CD4-positive, alpha-beta T cell (primary cell): ENCODE measurements at regions not wholly inside any gene's neighbourhood (a gene's known extent, or its start where the extent isn't known, plus 50 kb on each side); places are given as distances from the start of the nearest gene placed in this dataset.

Source experiments
- ATAC-seq: fragments of 200-7000 bp; cut with Tn5 transposase; one replicate; pipeline ENCODE4 v1.10.0; 2022; ENCODE audit warnings: mild to moderate bottlenecking; ENCODE audit not compliant: poor library complexity
- CTCF ChIA-PET: fragments of 350-600 bp; sonication (Branson Sonifier 250); formaldehyde crosslinking; loops from one replicate; lab custom pipeline; 2021; ENCODE audit warnings: antibody characterized with exemption, inconsistent platforms; lab: Charles Lee
- POLR2A ChIA-PET: fragments of 350-600 bp; sonication (Branson Sonifier 250); formaldehyde crosslinking; loops from one replicate; lab custom pipeline; 2021; ENCODE audit warnings: antibody characterized with exemption, inconsistent platforms; lab: Charles Lee
- DNase-seq, 14 experiments: peaks; one replicate each; pipeline ENCODE4 v3.0.0-alpha.2; 2013 to 2020; ENCODE audit warnings: mixed read lengths in 2 of 14
- H3K27ac ChIP-seq, 2 donors: one replicate each; pipeline versions ENCODE4 v1.5.1 to v1.7.0; 2013; ENCODE audit warnings: low read length in 2 of 2, low read depth in 1 of 2, mild to moderate bottlenecking in 1 of 2
- H3K27me3 ChIP-seq, 2 experiments: 1 replicate in 1 of 2; 2 replicates in 1 of 2; pipeline versions ENCODE4 v1.6.1 to v1.7.0; 2013; ENCODE audit warnings: low read length in 2 of 2, control low read depth in 1 of 2, mild to moderate bottlenecking in 1 of 2, moderate library complexity in 1 of 2; ENCODE audit not compliant: insufficient read depth in 2 of 2, control insufficient read depth in 1 of 2
- H3K36me3 ChIP-seq: one replicate; pipeline ENCODE4 v1.6.1; 2013; ENCODE audit warnings: low read length, control low read depth; ENCODE audit not compliant: insufficient read depth
- H3K4me1 ChIP-seq: one replicate; pipeline ENCODE4 v1.6.1; 2013; ENCODE audit warnings: low read length, control low read depth; ENCODE audit not compliant: insufficient read depth
- H3K4me3 ChIP-seq: one replicate; pipeline ENCODE4 v1.5.1; 2013; ENCODE audit warnings: mild to moderate bottlenecking, low read length, moderate library complexity
- H3K9me3 ChIP-seq, 2 experiments: 1 replicate in 1 of 2; 2 replicates in 1 of 2; pipeline versions ENCODE4 v1.6.1 to v1.7.0; 2013; ENCODE audit warnings: low read length in 2 of 2, mild to moderate bottlenecking in 2 of 2, control low read depth in 1 of 2, moderate library complexity in 1 of 2; ENCODE audit not compliant: control insufficient read depth in 1 of 2, insufficient read depth in 1 of 2
- H3K27ac Mint-ChIP-seq: one replicate; pipeline ENCODE4 v1.8.0; 2020; ENCODE audit warnings: mixed read lengths
- H3K27me3 Mint-ChIP-seq: one replicate; pipeline ENCODE4 v1.8.0; 2021; ENCODE audit warnings: mixed read lengths
- H3K36me3 Mint-ChIP-seq: one replicate; pipeline ENCODE4 v1.8.0; 2021; ENCODE audit warnings: low read depth, mixed read lengths
- H3K4me1 Mint-ChIP-seq: one replicate; pipeline ENCODE4 v1.8.0; 2021; ENCODE audit warnings: low read depth, mixed read lengths
- H3K4me3 Mint-ChIP-seq: one replicate; pipeline ENCODE4 v1.8.0; 2020; ENCODE audit warnings: mild to moderate bottlenecking, mixed read lengths
- H3K9me3 Mint-ChIP-seq: one replicate; pipeline ENCODE4 v1.8.0; 2020; ENCODE audit warnings: mixed read lengths
- intact Hi-C, 2 experiments: fragments of 100-400 bp; cut with DNase I in 1 of 2; cut with micrococcal nuclease in 1 of 2; formaldehyde crosslinking; loops; one replicate each; pipeline versions ENCODE4 v1.15.1 to v1.9.0; 2023 to 2025; cut with DNase I, micrococcal nuclease
- TF ChIP-seq, protein P1 (sequence below): fragments of 200-600 bp; IDR thresholded peaks from one replicate; pipeline ENCODE4 v1.8.0; 2022; ENCODE audit warnings: antibody characterized with exemption, mild to moderate bottlenecking

DNA sequence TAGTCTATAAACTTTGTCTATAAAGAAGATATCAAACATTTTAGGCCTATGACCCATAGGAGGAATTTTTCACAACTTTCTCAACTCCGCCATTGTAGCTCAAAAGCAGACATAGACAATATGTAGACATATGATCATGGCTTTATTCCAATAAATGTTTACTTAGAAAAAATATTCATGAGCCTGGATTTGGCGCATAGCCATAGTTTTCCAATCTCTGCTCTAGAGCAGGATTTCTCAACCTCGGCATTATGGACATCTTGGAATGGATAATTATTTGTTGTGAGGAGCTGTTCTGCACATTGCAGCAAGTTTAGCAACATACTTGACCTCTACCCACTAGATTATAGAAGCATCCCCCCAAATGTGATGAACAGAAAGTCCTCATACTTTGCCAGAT, 532.6 kb downstream of the ANKRD7 start:
- DNase-seq (no peak), ATAC-seq (no peak)
- ChIA-PET POLR2A (no interaction called here), CTCF (no interaction called here)
- Mint-ChIP-seq H3K9me3 (no peaks in the 10 kb centered on the region), H3K27me3 (no peaks in the 10 kb centered on the region), H3K4me3 (no peak overlapping the region), H3K36me3 (no peaks in the 10 kb centered on the region), H3K4me1 (no peaks in the 10 kb centered on the region), H3K27ac (no peak overlapping the region)
- no peak overlapping the region for H3K27ac ChIP-seq
- TF ChIP-seq, protein P1, sequence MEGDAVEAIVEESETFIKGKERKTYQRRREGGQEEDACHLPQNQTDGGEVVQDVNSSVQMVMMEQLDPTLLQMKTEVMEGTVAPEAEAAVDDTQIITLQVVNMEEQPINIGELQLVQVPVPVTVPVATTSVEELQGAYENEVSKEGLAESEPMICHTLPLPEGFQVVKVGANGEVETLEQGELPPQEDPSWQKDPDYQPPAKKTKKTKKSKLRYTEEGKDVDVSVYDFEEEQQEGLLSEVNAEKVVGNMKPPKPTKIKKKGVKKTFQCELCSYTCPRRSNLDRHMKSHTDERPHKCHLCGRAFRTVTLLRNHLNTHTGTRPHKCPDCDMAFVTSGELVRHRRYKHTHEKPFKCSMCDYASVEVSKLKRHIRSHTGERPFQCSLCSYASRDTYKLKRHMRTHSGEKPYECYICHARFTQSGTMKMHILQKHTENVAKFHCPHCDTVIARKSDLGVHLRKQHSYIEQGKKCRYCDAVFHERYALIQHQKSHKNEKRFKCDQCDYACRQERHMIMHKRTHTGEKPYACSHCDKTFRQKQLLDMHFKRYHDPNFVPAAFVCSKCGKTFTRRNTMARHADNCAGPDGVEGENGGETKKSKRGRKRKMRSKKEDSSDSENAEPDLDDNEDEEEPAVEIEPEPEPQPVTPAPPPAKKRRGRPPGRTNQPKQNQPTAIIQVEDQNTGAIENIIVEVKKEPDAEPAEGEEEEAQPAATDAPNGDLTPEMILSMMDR = no peak
- no peaks in the 10 kb centered on the region for H3K9me3 ChIP-seq
- intact Hi-C loops = no loop called here
- H3K4me1 ChIP-seq = no peaks in the 10 kb centered on the region
- H3K4me3 ChIP-seq = no peak overlapping the region
- no peaks in the 10 kb centered on the region for H3K27me3 ChIP-seq
- no peaks in the 10 kb centered on the region for H3K36me3 ChIP-seq

DNA sequence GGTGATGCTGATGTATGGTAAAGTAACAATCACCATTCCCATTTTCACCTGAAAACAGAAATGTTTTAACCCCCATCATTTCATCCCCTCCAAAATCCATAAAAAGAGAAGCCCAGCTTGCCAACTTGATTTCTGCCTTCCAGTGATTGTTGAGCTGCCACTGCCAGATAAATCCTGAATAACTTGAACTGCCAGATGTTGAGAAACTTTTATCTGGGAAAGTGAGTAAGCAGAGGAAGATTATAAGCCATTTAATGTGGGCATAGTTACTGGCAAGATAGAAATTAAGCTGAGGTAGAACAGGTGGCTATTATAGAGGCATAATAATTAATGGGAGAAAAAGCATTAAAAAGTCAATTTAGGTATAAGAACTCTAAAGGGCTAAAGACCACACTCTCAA, 534.1 kb downstream of the ANKRD7 start:
- intact Hi-C loops = no loop called here

DNA sequence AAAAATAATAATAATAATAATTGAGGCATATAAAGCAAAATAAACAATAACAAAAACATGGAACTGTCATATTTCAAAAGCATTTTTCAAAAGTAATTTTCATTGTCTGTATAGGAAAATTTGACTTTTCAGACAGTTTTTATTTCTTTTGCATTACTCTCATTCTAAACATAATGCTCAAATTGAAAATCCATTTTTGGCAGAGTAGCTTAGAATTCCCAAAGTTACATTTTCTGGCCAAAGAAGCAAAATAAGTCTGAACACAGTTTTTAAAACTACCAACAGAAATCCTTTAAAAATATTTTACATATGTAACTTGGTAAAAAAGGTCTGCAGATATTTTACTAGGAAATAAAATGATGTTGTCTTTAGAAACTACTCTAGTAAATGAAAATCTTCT, 535.4 kb downstream of the ANKRD7 start:
- ChIA-PET POLR2A (no interaction called here), CTCF (no interaction called here)
- H3K4me3 Mint-ChIP-seq = no peak overlapping the region
- H3K4me1 ChIP-seq = no peaks in the 10 kb centered on the region
- TF ChIP-seq, protein P1 = no peak
- H3K9me3 Mint-ChIP-seq = no peaks in the 10 kb centered on the region
- no peaks in the 10 kb centered on the region for H3K36me3 Mint-ChIP-seq
- no peak overlapping the region for H3K27ac ChIP-seq
- no peaks in the 10 kb centered on the region for H3K4me1 Mint-ChIP-seq
- H3K4me3 ChIP-seq = no peak overlapping the region
- intact Hi-C loops = no loop called here
- DNase-seq (no peak), ATAC-seq (no peak)
- H3K9me3 ChIP-seq = peaks cover 0 to 3% of the 10 kb centered on the region in 2 experiments
- no peak overlapping the region for H3K27ac Mint-ChIP-seq
- H3K36me3 ChIP-seq = no peaks in the 10 kb centered on the region
- H3K27me3 ChIP-seq = no peaks in the 10 kb centered on the region
- no peaks in the 10 kb centered on the region for H3K27me3 Mint-ChIP-seq

More for the DNA sequence above, 534.1 kb downstream of the ANKRD7 start:
- DNase-seq (no peak), ATAC-seq (no peak)
- ChIA-PET POLR2A (no interaction called here), CTCF (no interaction called here)
- Mint-ChIP-seq H3K27me3 (no peaks in the 10 kb centered on the region), H3K4me1 (no peaks in the 10 kb centered on the region), H3K9me3 (no peaks in the 10 kb centered on the region), H3K4me3 (no peak overlapping the region), H3K27ac (no peak overlapping the region), H3K36me3 (no peaks in the 10 kb centered on the region)
- Histone ChIP-seq H3K4me1 (no peaks in the 10 kb centered on the region), H3K27me3 (no peaks in the 10 kb centered on the region), H3K27ac (no peak overlapping the region), H3K9me3 (no peaks in the 10 kb centered on the region), H3K4me3 (no peak overlapping the region), H3K36me3 (no peaks in the 10 kb centered on the region)
- TF ChIP-seq, protein P1 = no peak
